Activated CD4-positive, alpha-beta T cell treated with anti-CD3 and anti-CD28 coated beads, Interleukin-2, amount 50 U/mL, for 1 hour (primary cell): ENCODE measurements at regions not wholly inside any gene's neighbourhood (a gene's known extent, or its start where the extent isn't known, plus 50 kb on each side); places are given as distances from the start of the nearest gene placed in this dataset.

Experiments used
- DNase-seq: peaks from one replicate; pipeline ENCODE4 v3.0.0-alpha.2; 2020

GRCh38 chr22:48442663-48443062 is 1385.0 kb downstream of the BRD1 start:
- no peak for DNase-seq

GRCh38 chr22:48441553-48441850 is 1386.2 kb downstream of the BRD1 start:
- no peak for DNase-seq

- no peak for DNase-seq
These were observed 1386.8 kb downstream of the BRD1 start for GRCh38 chr22:48440673-48441552.

- no peak for DNase-seq
These were observed 1387.5 kb downstream of the BRD1 start for GRCh38 chr22:48440176-48440575.

- DNase-seq = no peak
These were observed 1388.0 kb downstream of the BRD1 start for GRCh38 chr22:48439560-48440135.

- DNase-seq = no peak
These were observed 1388.7 kb downstream of the BRD1 start for GRCh38 chr22:48438800-48439559.

GRCh38 chr22:48438096-48438495 is 1389.6 kb downstream of the BRD1 start:
- DNase-seq = no peak

- no peak for DNase-seq
These were observed 1391.3 kb downstream of the BRD1 start for GRCh38 chr22:48436201-48436931.

- DNase-seq = no peak
These were observed 1392.8 kb downstream of the BRD1 start for GRCh38 chr22:48434868-48435250.

- no peak for DNase-seq
These were observed 1393.4 kb downstream of the BRD1 start for GRCh38 chr22:48434156-48434867.

- no peak for DNase-seq
These were observed 1394.0 kb downstream of the BRD1 start for GRCh38 chr22:48433647-48434046.

- no peak for DNase-seq
These were observed 1394.7 kb downstream of the BRD1 start for GRCh38 chr22:48432781-48433518.

GRCh38 chr22:48431536-48432315 is 1395.9 kb downstream of the BRD1 start:
- DNase-seq = no peak

GRCh38 chr22:48431014-48431413 is 1396.7 kb downstream of the BRD1 start:
- DNase-seq = no peak

- DNase-seq = no peak
These were observed 1398.1 kb downstream of the BRD1 start for GRCh38 chr22:48429446-48430020.

GRCh38 chr22:48428631-48429371 is 1398.9 kb downstream of the BRD1 start:
- DNase-seq = no peak

GRCh38 chr22:48427731-48428211 is 1399.9 kb downstream of the BRD1 start:
- DNase-seq = no peak

GRCh38 chr22:48426466-48427380 is 1401.0 kb downstream of the BRD1 start:
- no peak for DNase-seq

- DNase-seq = no peak
These were observed 1402.0 kb downstream of the BRD1 start for GRCh38 chr22:48425641-48426040.
